ENCODE measurements at regions not wholly inside any gene's neighbourhood (a gene's known extent, or its start where the extent isn't known, plus 50 kb on each side); places are given as distances from the start of the nearest gene placed in this dataset.

DNA sequence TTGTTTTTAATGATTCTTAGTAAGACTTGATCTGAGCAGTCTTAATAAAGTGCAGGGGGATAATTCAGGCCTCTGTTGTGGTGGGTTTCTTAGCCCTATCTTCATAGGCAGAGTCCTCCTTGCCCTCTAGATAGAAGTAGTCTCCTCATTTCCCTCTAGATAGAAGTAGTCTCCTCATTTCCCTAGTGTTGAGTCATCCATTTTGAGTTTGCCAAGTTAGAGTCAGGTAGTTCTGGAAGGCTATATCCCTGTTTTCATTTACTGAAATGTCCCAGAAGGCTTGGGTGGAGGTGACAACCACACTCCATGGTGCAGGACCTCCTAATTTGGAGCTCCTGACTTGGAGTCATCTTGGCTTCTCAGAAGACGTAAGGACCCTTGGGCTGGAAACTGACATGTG is 384.6 kb downstream of the MLLT3 start:
- TF ChIP-seq, protein P1, sequence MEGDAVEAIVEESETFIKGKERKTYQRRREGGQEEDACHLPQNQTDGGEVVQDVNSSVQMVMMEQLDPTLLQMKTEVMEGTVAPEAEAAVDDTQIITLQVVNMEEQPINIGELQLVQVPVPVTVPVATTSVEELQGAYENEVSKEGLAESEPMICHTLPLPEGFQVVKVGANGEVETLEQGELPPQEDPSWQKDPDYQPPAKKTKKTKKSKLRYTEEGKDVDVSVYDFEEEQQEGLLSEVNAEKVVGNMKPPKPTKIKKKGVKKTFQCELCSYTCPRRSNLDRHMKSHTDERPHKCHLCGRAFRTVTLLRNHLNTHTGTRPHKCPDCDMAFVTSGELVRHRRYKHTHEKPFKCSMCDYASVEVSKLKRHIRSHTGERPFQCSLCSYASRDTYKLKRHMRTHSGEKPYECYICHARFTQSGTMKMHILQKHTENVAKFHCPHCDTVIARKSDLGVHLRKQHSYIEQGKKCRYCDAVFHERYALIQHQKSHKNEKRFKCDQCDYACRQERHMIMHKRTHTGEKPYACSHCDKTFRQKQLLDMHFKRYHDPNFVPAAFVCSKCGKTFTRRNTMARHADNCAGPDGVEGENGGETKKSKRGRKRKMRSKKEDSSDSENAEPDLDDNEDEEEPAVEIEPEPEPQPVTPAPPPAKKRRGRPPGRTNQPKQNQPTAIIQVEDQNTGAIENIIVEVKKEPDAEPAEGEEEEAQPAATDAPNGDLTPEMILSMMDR (IDR thresholded peaks at IDR 0.05): no peak
- TF ChIP-seq POLR2A (IDR thresholded peaks at IDR 0.05): no peak
- TF ChIP-seq POLR2AphosphoS5 (IDR thresholded peaks at IDR 0.05): no peak

Data from prostate gland (tissue), 2 donors.